PFSK-1 (cell line): ENCODE measurements at regions not wholly inside any gene's neighbourhood (a gene's known extent, or its start where the extent isn't known, plus 50 kb on each side); places are given as distances from the start of the nearest gene placed in this dataset.

Experiments
- FOXP2 ChIP-seq: optimal IDR thresholded peaks from 2 replicates; pipeline ENCODE3; 2011; ENCODE audit warnings: borderline replicate concordance, control low read depth, inconsistent platforms; ENCODE audit not compliant: insufficient read depth; ENCODE audit errors: extremely low read length, extremely low read depth
- POLR2AphosphoS5 ChIP-seq: IDR thresholded peaks from 2 replicates; pipeline ENCODE4 v1.6.1; 2012; ENCODE audit warnings: low read depth, mild to moderate bottlenecking, control low read depth, low read length, moderate library complexity
- REST ChIP-seq, 2 experiments: IDR thresholded peaks; 2 replicates each; pipeline versions ENCODE4 v1.6.1 to v1.8.0; 2011 to 2012; ENCODE audit warnings: low read depth in 2 of 2, low read length in 2 of 2, control low read depth in 1 of 2, inconsistent platforms in 1 of 2, mild to moderate bottlenecking in 1 of 2, moderate library complexity in 1 of 2; ENCODE audit not compliant: insufficient read depth in 1 of 2
- TAF1 ChIP-seq: IDR thresholded peaks from 2 replicates; pipeline ENCODE4 v1.6.1; 2012; ENCODE audit warnings: low read length, control low read depth, borderline replicate concordance; ENCODE audit not compliant: insufficient read depth

GRCh38 chr3:144121661-144122060 is 150.0 kb downstream of the DIPK2A start:
- TF ChIP-seq REST (IDR thresholded peaks at IDR 0.05; ENCODE audit: insufficient read depth in 1 of 2, low read depth in 2 of 2, low read length in 2 of 2) (no peak), POLR2AphosphoS5 (no peak), FOXP2 (no peak), TAF1 (no peak)
